Neural crest cell (in vitro differentiated cells): ENCODE measurements at regions not wholly inside any gene's neighbourhood (a gene's known extent, or its start where the extent isn't known, plus 50 kb on each side); places are given as distances from the start of the nearest gene placed in this dataset.

ENCODE experiments used
- DNase-seq: peaks from one replicate; pipeline ENCODE4 v3.0.0; 2021; ENCODE audit warnings: low read depth, mixed read lengths, low spot score
- H3K27ac Mint-ChIP-seq: one replicate; pipeline ENCODE4 v1.8.0; 2021; ENCODE audit warnings: mild to moderate bottlenecking, mixed read lengths; ENCODE audit not compliant: unreplicated experiment
- H3K27me3 Mint-ChIP-seq: 2 replicates; pipeline ENCODE4 v1.8.0; 2021; ENCODE audit warnings: low read depth, mild to moderate bottlenecking, mixed read lengths
- H3K36me3 Mint-ChIP-seq: 2 replicates; pipeline ENCODE4 v1.8.0; 2021; ENCODE audit warnings: low read depth, mild to moderate bottlenecking, mixed read lengths
- H3K4me1 Mint-ChIP-seq: 2 replicates; pipeline ENCODE4 v1.8.0; 2021; ENCODE audit warnings: mixed read lengths
- H3K4me3 Mint-ChIP-seq: one replicate; pipeline ENCODE4 v1.8.0; 2021; ENCODE audit warnings: mild to moderate bottlenecking, mixed read lengths
- H3K9me3 Mint-ChIP-seq: 2 replicates; pipeline ENCODE4 v1.8.0; 2021; ENCODE audit warnings: mixed read lengths
- TF ChIP-seq, protein P1 (sequence below): fragments of 200-600 bp; sonication (generic); conservative IDR thresholded peaks from 2 replicates; pipeline ENCODE4 v1.5.0; 2021; ENCODE audit warnings: antibody characterized with exemption, mild to moderate bottlenecking

DNA sequence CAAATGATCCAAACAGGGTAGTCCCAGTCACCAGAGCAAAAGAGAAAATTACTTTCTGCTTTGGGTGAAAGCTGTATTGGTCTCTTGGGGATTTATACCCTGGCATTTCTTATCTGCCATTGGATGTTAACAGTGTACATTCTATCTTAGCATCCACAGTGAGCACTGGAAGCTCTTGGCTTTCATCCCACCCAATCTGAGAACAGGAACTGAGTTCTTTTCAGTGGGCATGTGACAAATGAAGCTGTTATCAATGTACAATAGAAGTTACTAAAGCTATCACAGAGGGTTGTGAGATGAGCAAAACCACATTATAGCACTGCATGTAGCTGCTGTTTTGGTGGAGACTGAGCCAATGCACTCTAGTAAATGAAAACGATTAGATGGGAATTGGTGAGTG is 300.7 kb downstream of the TUSC7 start:
- no peak for DNase-seq
- Mint-ChIP-seq H3K4me3 (no peak overlapping the region), H3K4me1 (peaks cover 7% of the 10 kb centered on the region), H3K36me3 (no peaks in the 10 kb centered on the region), H3K27ac (no peak overlapping the region), H3K9me3 (no peaks in the 10 kb centered on the region), H3K27me3 (no peaks in the 10 kb centered on the region)
- TF ChIP-seq, protein P1, sequence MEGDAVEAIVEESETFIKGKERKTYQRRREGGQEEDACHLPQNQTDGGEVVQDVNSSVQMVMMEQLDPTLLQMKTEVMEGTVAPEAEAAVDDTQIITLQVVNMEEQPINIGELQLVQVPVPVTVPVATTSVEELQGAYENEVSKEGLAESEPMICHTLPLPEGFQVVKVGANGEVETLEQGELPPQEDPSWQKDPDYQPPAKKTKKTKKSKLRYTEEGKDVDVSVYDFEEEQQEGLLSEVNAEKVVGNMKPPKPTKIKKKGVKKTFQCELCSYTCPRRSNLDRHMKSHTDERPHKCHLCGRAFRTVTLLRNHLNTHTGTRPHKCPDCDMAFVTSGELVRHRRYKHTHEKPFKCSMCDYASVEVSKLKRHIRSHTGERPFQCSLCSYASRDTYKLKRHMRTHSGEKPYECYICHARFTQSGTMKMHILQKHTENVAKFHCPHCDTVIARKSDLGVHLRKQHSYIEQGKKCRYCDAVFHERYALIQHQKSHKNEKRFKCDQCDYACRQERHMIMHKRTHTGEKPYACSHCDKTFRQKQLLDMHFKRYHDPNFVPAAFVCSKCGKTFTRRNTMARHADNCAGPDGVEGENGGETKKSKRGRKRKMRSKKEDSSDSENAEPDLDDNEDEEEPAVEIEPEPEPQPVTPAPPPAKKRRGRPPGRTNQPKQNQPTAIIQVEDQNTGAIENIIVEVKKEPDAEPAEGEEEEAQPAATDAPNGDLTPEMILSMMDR, result no peak

GRCh38 chr3:117011687-117012250 is 302.2 kb downstream of the TUSC7 start:
- Mint-ChIP-seq H3K27me3 (no peaks in the 10 kb centered on the region), H3K9me3 (no peaks in the 10 kb centered on the region), H3K4me1 (peaks cover 5% of the 10 kb centered on the region), H3K27ac (no peak overlapping the region), H3K4me3 (no peak overlapping the region), H3K36me3 (no peaks in the 10 kb centered on the region)
- TF ChIP-seq, protein P1, result no peak
- DNase-seq, result no peak

- H3K4me3 Mint-ChIP-seq, result no peak overlapping the region
- peaks cover 10% of the 10 kb centered on the region for H3K4me1 Mint-ChIP-seq
- no peaks in the 10 kb centered on the region for H3K27me3 Mint-ChIP-seq
- no peak for DNase-seq
- H3K27ac Mint-ChIP-seq, result no peak overlapping the region
- no peaks in the 10 kb centered on the region for H3K36me3 Mint-ChIP-seq
- H3K9me3 Mint-ChIP-seq, result no peaks in the 10 kb centered on the region
- TF ChIP-seq, protein P1, result no peak
These were observed 306.8 kb downstream of the TUSC7 start for GRCh38 chr3:117016378-117016777.

DNA sequence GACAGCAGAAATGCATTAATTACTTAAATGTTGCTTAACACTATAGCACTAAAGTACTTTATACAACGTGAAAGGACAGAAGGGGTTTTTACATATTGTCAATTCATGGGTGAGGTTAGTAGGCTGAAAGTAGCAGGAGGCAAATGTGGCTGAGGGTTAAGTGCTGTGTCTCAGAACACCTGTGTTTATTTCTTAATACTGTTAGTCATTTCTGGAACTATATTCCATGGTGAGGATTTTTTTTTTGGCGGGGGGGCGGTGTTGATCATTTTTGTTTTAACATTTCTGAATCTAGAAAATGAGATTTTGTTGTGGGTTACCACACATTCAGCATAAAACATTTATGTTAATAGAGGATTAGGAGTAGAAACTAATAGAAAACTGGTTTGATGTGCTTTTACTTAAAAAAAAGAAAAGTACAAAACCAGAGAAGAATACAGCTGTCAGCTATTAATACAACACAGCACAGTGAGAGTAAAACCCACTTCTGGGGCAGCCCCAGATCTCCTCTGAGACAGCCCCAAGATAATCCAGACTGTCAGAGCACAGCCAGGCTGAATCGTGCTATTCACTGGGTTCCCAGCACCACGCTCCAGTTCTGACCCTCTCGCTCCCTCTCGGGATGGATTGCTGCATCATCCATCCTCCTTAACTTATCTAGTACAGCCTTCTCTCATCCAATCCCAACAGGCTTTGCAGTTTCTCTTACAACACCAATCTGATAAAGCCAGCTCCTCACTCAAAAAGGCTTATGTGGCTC is 307.7 kb downstream of the TUSC7 start:
- H3K27ac Mint-ChIP-seq, result no peak overlapping the region
- TF ChIP-seq, protein P1, result no peak
- H3K9me3 Mint-ChIP-seq, result no peaks in the 10 kb centered on the region
- peaks cover 10% of the 10 kb centered on the region for H3K4me1 Mint-ChIP-seq
- no peak for DNase-seq
- no peak overlapping the region for H3K4me3 Mint-ChIP-seq
- no peaks in the 10 kb centered on the region for H3K36me3 Mint-ChIP-seq
- H3K27me3 Mint-ChIP-seq, result no peaks in the 10 kb centered on the region

- Mint-ChIP-seq H3K36me3 (no peaks in the 10 kb centered on the region), H3K9me3 (no peaks in the 10 kb centered on the region), H3K4me1 (peaks cover 10% of the 10 kb centered on the region), H3K4me3 (no peak overlapping the region), H3K27me3 (no peaks in the 10 kb centered on the region), H3K27ac (no peak overlapping the region)
- TF ChIP-seq, protein P1, result no peak
- no peak for DNase-seq
These were observed 309.1 kb downstream of the TUSC7 start for GRCh38 chr3:117018655-117019054.
